ENCODE measurements at regions not wholly inside any gene's neighbourhood (a gene's known extent, or its start where the extent isn't known, plus 50 kb on each side); places are given as distances from the start of the nearest gene placed in this dataset.

DNA sequence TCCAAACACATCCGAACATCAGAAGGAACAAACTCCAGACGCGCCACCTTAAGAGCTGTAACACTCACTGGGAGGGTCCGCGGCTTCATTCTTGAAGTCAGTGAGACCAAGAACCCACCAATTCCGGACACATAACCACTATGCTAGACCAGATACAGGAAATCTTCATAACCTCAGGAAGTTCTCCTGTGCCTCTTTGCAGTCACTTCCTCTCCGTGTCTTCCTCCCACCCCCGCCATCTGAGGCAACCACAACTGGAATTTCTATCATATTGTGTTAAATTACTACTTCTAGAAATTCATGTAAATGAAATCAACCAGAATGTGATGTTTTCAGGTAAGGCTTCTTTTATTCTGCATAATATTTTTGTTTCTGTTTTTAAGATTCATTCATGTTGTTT lies 631.0 kb upstream of the NXPH2 start:
- TF ChIP-seq OTX1 (CRISPR knock-in tag; IDR thresholded peaks at IDR 0.05) (no peak), RAD21 (CRISPR knock-in tag; conservative IDR thresholded peaks at IDR 0.05 in 1 of 2, IDR thresholded peaks at IDR 0.05 in 1 of 2) (no peak), CHD2 (IDR thresholded peaks at IDR 0.05; ENCODE audit: low read depth, low read length) (no peak), STAT5A (IDR thresholded peaks at IDR 0.05; ENCODE audit: borderline replicate concordance, low read length) (no peak)
- TF ChIP-seq, protein P1, sequence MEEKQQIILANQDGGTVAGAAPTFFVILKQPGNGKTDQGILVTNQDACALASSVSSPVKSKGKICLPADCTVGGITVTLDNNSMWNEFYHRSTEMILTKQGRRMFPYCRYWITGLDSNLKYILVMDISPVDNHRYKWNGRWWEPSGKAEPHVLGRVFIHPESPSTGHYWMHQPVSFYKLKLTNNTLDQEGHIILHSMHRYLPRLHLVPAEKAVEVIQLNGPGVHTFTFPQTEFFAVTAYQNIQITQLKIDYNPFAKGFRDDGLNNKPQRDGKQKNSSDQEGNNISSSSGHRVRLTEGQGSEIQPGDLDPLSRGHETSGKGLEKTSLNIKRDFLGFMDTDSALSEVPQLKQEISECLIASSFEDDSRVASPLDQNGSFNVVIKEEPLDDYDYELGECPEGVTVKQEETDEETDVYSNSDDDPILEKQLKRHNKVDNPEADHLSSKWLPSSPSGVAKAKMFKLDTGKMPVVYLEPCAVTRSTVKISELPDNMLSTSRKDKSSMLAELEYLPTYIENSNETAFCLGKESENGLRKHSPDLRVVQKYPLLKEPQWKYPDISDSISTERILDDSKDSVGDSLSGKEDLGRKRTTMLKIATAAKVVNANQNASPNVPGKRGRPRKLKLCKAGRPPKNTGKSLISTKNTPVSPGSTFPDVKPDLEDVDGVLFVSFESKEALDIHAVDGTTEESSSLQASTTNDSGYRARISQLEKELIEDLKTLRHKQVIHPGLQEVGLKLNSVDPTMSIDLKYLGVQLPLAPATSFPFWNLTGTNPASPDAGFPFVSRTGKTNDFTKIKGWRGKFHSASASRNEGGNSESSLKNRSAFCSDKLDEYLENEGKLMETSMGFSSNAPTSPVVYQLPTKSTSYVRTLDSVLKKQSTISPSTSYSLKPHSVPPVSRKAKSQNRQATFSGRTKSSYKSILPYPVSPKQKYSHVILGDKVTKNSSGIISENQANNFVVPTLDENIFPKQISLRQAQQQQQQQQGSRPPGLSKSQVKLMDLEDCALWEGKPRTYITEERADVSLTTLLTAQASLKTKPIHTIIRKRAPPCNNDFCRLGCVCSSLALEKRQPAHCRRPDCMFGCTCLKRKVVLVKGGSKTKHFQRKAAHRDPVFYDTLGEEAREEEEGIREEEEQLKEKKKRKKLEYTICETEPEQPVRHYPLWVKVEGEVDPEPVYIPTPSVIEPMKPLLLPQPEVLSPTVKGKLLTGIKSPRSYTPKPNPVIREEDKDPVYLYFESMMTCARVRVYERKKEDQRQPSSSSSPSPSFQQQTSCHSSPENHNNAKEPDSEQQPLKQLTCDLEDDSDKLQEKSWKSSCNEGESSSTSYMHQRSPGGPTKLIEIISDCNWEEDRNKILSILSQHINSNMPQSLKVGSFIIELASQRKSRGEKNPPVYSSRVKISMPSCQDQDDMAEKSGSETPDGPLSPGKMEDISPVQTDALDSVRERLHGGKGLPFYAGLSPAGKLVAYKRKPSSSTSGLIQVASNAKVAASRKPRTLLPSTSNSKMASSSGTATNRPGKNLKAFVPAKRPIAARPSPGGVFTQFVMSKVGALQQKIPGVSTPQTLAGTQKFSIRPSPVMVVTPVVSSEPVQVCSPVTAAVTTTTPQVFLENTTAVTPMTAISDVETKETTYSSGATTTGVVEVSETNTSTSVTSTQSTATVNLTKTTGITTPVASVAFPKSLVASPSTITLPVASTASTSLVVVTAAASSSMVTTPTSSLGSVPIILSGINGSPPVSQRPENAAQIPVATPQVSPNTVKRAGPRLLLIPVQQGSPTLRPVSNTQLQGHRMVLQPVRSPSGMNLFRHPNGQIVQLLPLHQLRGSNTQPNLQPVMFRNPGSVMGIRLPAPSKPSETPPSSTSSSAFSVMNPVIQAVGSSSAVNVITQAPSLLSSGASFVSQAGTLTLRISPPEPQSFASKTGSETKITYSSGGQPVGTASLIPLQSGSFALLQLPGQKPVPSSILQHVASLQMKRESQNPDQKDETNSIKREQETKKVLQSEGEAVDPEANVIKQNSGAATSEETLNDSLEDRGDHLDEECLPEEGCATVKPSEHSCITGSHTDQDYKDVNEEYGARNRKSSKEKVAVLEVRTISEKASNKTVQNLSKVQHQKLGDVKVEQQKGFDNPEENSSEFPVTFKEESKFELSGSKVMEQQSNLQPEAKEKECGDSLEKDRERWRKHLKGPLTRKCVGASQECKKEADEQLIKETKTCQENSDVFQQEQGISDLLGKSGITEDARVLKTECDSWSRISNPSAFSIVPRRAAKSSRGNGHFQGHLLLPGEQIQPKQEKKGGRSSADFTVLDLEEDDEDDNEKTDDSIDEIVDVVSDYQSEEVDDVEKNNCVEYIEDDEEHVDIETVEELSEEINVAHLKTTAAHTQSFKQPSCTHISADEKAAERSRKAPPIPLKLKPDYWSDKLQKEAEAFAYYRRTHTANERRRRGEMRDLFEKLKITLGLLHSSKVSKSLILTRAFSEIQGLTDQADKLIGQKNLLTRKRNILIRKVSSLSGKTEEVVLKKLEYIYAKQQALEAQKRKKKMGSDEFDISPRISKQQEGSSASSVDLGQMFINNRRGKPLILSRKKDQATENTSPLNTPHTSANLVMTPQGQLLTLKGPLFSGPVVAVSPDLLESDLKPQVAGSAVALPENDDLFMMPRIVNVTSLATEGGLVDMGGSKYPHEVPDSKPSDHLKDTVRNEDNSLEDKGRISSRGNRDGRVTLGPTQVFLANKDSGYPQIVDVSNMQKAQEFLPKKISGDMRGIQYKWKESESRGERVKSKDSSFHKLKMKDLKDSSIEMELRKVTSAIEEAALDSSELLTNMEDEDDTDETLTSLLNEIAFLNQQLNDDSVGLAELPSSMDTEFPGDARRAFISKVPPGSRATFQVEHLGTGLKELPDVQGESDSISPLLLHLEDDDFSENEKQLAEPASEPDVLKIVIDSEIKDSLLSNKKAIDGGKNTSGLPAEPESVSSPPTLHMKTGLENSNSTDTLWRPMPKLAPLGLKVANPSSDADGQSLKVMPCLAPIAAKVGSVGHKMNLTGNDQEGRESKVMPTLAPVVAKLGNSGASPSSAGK (IDR thresholded peaks at IDR 0.05) = no peak
- TF ChIP-seq, protein P2, sequence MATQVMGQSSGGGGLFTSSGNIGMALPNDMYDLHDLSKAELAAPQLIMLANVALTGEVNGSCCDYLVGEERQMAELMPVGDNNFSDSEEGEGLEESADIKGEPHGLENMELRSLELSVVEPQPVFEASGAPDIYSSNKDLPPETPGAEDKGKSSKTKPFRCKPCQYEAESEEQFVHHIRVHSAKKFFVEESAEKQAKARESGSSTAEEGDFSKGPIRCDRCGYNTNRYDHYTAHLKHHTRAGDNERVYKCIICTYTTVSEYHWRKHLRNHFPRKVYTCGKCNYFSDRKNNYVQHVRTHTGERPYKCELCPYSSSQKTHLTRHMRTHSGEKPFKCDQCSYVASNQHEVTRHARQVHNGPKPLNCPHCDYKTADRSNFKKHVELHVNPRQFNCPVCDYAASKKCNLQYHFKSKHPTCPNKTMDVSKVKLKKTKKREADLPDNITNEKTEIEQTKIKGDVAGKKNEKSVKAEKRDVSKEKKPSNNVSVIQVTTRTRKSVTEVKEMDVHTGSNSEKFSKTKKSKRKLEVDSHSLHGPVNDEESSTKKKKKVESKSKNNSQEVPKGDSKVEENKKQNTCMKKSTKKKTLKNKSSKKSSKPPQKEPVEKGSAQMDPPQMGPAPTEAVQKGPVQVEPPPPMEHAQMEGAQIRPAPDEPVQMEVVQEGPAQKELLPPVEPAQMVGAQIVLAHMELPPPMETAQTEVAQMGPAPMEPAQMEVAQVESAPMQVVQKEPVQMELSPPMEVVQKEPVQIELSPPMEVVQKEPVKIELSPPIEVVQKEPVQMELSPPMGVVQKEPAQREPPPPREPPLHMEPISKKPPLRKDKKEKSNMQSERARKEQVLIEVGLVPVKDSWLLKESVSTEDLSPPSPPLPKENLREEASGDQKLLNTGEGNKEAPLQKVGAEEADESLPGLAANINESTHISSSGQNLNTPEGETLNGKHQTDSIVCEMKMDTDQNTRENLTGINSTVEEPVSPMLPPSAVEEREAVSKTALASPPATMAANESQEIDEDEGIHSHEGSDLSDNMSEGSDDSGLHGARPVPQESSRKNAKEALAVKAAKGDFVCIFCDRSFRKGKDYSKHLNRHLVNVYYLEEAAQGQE (IDR thresholded peaks at IDR 0.05; ENCODE audit: borderline replicate concordance) = no peak
- TF ChIP-seq, protein P2 (CRISPR knock-in tag; IDR thresholded peaks at IDR 0.05; ENCODE audit: low read depth) = no peak
- TF ChIP-seq, protein P3, sequence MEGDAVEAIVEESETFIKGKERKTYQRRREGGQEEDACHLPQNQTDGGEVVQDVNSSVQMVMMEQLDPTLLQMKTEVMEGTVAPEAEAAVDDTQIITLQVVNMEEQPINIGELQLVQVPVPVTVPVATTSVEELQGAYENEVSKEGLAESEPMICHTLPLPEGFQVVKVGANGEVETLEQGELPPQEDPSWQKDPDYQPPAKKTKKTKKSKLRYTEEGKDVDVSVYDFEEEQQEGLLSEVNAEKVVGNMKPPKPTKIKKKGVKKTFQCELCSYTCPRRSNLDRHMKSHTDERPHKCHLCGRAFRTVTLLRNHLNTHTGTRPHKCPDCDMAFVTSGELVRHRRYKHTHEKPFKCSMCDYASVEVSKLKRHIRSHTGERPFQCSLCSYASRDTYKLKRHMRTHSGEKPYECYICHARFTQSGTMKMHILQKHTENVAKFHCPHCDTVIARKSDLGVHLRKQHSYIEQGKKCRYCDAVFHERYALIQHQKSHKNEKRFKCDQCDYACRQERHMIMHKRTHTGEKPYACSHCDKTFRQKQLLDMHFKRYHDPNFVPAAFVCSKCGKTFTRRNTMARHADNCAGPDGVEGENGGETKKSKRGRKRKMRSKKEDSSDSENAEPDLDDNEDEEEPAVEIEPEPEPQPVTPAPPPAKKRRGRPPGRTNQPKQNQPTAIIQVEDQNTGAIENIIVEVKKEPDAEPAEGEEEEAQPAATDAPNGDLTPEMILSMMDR (IDR thresholded peaks at IDR 0.05 in 2 of 3, conservative IDR thresholded peaks at IDR 0.05 in 1 of 3; ENCODE audit: insufficient read depth in 2 of 3, low read depth in 1 of 3, low read length in 3 of 3) = no peak
